ENCODE measurements at regions not wholly inside any gene's neighbourhood (a gene's known extent, or its start where the extent isn't known, plus 50 kb on each side); places are given as distances from the start of the nearest gene placed in this dataset.

DNA sequence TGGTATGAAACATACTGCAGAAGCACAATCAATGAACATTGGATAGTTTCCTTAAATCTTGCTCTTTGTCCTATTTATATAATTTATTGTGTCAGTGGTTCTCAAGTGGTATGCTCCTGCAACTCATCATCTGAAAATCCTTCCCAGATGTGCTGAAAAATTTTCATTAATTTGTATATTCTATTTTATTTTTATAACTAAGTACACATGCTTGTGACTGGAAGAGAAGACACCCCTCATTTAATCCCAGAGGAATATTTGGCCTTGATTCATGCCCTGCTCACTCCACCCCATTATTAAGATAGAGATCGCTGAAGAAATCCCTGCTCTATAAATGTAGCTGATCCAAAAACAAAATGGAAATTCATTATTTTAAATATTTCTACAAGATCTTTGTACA, 870.5 kb upstream of the CXADR start:
- DNase-seq (ENCODE audit: low read depth in 2 of 2): no peak

GRCh38 chr21:16644685-16645084, 868.2 kb upstream of the CXADR start:
- no peak for DNase-seq (ENCODE audit: low read depth in 2 of 2)

DNA sequence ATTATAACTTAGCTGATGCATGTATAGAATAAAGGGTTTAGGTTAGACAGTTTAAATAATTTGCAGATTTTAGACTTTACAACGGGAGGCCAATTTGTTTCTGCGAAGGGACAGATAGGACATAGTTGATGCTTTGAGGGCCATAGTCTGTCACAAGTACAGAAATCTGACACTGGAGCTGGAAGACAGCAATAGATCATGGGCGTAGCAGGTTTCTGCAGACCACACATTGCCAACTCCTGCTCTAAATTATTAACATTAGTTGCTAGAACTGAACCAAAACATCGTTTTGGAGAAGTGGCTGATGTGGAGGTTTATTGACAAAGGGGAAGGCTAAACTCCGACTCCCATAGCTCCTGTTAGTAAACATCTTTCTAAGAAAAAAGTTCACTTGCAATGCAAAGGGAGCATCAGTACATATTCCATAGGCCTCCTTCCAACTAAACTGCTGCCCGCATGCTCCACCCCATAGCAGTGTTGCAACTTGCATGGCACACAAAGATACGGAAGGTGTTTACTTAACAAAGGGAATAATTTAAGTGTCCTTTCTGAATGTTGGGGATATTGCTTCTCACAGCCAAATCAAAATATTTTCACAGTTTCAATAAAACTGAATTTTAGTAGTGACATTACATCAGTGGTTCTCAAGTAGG, 862.0 kb upstream of the CXADR start:
- DNase-seq (ENCODE audit: low read depth in 2 of 2): no peak

DNA sequence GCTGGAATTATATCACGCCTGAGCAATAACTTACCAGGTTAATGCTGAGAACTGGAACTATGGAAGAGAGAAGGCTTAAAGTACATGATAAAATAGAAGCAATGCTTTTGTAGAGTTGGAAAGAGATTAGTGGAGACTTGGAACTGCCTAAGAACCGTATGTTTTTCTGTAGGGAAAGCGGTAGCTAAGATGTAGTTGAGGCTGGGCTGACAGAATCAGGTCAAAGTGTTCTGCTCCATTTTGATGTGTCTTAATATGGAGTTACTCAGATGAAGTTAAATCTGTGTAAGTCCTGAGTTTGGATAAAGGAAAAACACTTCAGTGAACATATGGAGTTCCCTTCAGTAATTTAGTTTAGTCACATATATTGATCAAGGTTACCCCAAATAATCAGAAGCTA, 860.9 kb upstream of the CXADR start:
- DNase-seq (ENCODE audit: low read depth in 2 of 2): no peak

GRCh38 chr21:16663436-16663835, 849.4 kb upstream of the CXADR start:
- no peak for DNase-seq (ENCODE audit: low read depth in 2 of 2)

DNA sequence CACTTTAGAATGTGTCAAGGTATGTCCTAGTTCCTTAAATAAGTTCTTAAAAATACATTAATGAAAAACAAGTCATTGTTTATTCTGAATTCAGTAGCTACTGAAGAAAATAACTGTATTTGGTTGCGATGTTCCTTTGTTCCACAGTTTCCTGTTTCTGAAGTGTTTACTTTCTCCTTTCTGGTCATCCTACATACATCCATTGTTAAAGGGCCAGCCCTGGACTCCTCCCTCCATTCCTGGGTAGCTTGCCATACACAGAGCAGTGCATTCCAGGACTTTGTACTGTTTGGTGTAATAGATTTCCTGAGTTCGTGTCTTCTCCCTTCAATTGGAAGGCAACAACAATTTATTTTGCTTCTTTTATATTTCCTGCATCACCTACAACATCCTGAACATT, 845.4 kb upstream of the CXADR start:
- DNase-seq (ENCODE audit: low read depth in 2 of 2): no peak

DNA sequence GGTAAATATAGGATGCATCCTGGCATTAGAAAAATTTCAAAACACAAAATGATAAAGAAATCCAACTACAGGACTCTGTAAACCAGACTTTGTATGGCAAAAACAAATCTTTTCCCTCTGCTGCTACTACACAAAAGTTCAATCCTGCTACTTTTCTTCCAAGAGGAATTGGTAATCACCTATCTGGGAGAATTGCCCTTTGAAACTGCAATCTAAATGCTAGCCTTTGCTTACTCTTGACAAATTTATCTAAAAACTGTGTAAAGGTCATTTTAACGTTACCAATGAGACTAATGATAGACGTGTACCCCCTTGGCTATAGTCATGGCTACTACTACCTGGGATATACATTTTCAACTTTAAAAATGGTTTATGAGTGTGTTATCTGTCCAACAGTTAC, 837.9 kb upstream of the CXADR start:
- DNase-seq (ENCODE audit: low read depth in 2 of 2): no peak

DNA sequence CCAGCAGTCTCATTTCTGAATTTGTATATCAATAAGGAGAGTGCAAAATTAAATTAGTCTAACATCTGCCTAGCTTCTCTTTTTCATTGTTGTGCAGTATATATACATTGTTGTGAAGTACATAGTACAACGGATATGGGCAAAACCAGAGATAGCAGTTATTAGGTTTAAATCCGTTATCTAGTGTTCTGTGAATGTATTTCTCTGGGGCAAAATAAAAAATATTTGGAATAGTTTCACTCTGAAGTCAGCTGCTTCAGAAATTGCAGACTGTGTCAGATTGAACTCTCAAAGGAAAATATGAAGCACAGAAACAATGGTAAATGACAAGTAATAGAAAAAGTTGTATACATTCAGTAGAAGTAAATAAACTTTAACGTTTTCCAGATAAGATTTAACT, 836.5 kb upstream of the CXADR start:
- no peak for DNase-seq (ENCODE audit: low read depth in 2 of 2)

DNA sequence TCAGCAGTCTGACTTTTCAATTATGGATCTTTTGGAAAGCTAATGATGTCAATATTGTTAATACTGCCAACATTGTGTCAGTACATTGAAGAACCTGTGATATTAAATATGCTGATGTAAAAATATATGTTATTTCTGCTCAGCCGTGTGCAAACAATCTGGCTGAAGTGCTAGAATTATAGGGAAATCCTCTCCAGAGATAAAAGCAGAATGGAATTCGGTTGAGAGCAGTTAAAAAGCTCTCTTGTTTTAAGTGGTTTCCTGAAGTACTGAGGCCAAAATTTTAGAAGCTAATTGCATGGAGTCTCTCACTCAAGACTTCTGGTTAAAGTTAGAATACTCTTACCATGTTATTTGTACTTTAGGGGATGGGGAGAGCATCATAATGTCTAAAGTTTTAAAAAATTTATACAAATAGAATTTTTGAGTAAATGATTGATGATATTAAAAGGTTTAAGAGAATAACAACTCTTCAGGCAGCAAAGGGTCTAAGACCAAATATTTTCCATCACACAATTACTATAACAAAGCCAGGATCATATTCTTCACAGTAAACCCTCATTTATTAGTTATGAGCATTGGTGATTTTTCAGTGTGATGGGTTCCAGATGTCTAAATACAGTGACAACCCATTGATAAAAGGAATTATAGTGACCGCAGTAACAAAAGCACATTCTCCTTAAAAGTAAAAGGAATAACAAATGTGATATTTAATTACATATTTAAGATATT, 834.2 kb upstream of the CXADR start:
- DNase-seq (ENCODE audit: low read depth in 2 of 2): no peak

DNA sequence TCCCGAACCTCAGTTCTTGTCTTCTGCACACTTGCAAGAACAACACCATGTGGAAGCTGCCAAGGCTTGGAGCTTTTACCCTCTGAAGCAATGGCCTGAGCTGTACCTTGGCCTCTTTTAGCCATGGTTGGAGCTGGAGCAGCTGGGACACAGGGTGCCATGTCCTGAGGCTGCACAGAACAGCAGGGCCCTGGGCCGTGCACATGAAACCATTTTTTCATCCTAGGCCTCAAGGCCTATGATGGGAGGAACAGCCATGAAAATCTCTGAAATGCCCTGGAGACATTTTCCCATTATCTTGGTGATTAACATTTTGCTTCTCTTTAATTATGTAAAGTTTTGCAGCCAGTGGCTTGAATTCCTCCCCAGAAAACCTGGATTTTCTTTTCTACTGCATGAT, 817.8 kb upstream of the CXADR start:
- DNase-seq (ENCODE audit: low read depth in 2 of 2): no peak

DNA sequence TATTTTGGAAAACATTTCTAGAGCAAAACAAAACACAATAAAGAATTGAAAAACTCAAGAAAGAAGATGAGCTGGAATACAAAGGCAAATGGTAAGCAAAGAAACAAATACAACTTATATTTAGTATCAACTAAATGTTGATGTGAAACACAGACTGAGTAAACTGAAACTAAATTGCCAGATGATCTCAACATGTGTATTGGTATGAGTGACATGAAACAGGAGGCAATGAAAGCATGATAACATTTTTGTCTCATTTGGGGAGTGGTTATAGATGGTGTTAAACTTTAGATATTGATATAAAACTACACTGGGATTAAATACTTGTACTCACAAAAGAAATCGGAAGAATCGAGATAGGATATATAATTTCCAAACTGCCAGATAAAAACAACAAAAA, 805.6 kb upstream of the CXADR start:
- DNase-seq (ENCODE audit: low read depth in 2 of 2): no peak

- no peak for DNase-seq (ENCODE audit: low read depth in 2 of 2)
Measured at GRCh38 chr21:16708101-16708835, 804.6 kb upstream of the CXADR start.

DNA sequence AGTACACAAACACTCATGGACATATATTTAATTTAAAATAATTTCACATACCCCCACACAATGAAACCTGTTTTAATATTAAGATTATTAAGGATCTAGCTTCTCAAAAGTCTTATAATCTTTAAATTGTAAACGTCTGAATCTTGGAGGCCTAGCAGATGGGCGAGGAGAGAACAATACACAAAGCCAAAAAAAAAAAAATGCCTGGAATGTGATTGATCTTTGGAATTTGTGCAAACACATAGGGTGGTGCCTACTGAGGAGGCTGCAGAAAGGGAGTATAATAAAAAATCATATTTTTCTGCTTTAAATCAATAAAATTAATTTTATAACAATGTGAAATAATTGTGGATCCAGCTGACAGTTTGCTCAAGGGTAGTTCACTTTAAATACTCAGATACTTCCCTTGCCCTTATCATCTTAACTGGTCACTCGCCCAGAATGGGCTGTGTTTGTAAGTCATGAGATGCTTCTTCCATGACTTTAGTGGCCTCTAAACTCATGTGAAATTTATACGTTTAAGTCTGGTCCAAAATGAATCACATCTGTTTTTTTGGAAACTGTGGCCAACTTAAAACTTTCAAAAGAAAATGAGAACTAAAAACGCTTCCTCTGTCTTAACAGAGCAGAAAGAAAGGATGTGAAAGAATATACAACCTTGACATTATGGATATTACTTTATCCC, 802.8 kb upstream of the CXADR start:
- DNase-seq (ENCODE audit: low read depth in 2 of 2): no peak

- DNase-seq (ENCODE audit: low read depth in 2 of 2): no peak
Measured at GRCh38 chr21:16711757-16712156, 801.1 kb upstream of the CXADR start.

DNA sequence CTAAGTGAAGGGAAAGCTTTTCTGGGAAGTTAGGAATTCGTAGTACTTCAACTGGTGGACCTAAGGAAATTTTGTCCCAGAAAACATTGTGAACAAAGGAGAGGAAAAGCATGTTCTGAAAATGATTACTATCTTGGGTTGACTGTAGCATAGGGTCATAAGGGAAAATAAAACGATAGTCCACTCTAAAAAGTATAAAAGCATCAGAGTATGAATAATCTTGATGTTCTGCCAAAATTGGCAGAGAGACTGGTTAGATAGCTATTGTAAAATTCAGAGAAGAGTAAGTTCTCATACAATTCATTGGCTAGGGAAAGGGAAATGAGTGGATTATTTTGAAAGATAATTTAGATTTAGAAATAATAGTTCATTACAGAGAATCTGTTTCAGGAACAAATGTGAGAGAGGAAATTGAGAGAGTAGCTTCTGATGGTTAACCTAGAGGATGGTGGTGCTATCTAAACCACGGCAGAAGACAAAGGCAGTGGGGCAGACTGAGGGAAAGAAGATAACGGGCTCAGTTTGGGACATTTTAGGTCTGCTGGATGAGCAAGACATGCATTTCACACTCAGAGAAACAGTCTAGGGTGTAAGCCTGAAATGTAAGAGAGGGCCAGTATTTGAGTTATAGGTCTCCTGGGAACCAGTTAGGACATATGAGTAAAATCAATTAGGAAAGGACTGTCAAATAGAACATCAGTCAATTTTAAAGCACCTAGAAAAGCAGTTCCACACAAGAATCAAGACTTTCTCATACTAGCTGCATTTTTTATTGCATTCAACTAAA, 799.3 kb upstream of the CXADR start:
- no peak for DNase-seq (ENCODE audit: low read depth in 2 of 2)

GRCh38 chr21:16740511-16740910, 772.3 kb upstream of the CXADR start:
- no peak for DNase-seq (ENCODE audit: low read depth in 2 of 2)

DNA sequence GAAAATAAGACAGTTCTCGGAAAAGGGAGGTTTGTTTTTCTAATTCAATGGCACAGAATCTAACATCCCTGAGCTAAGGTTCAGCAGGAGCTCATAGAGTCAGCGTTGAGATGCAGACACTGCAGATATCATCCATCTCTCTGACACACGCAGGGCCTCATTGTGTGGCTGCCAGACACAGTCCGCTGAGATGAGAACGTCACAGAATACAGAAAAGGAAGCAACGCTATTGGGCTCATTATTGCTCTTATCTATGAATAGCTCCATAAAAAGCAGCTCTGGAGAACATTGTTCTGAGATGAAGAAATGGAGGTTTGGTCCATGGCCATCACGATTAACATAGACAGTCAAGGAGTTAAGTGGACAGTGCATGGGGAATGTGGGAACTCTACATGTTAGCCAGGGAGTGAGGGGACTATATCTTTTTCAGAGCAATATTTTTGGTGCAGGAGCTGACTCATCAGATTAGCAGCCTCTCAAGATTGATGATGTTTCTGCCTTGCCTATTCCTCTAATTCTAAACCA, 771.6 kb upstream of the CXADR start:
- DNase-seq (ENCODE audit: low read depth in 2 of 2): no peak

GRCh38 chr21:16742131-16742641, 770.7 kb upstream of the CXADR start:
- DNase-seq (ENCODE audit: low read depth in 2 of 2): no peak

- no peak for DNase-seq (ENCODE audit: low read depth in 2 of 2)
Measured at GRCh38 chr21:16742741-16743140, 770.1 kb upstream of the CXADR start.

DNA sequence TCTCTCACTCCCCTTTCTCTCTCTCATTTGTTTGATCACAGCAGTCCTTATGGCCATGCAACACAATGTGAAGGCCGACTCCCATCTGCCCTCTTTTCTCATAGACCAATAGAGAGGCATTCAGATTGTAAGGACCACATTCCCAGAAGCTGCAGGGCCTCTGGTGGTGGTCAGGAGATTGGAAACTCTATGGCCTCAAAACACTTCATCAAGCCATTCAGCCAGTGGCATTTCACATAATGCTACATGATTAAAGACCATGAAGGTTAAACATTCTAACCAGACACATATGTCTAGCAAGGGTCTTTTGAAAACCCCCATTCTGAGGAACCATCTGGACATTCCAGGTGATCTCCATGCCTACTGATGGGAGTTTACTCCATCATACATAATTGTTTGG, 769.5 kb upstream of the CXADR start:
- DNase-seq (ENCODE audit: low read depth in 2 of 2): no peak

DNA sequence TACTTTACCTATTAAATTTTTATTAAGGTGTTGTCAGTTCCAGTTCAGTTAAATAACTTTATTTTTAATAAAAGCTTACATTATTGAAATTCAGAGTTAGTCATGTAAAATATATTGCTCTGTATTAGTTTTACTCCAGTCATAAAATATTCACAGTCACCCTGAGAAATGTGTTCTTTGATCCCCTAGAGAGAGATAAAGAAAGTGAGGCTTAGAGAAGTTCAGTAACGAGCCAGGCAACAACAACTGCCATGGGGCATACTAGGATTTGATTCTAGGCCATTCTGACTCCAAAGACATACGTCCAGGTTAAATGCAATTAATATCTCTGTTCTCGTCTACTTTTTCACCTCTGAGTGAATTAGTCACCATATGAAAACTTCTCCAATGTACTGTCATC, 761.9 kb upstream of the CXADR start:
- DNase-seq (ENCODE audit: low read depth in 2 of 2): no peak

Data from stimulated activated CD8-positive, alpha-beta memory T cell treated with anti-CD3 and anti-CD28 coated beads, Interleukin-7, amount 100 ng/mL, for 1 hour (primary cell).